Embryonic facial prominence (tissue), 1 donor: ENCODE measurements at regions not wholly inside any gene's neighbourhood (a gene's known extent, or its start where the extent isn't known, plus 50 kb on each side); places are given as distances from the start of the nearest gene placed in this dataset.

ENCODE experiments used
- DNase-seq: peaks from one replicate; pipeline ENCODE4 v3.0.0-alpha.2; 2016; ENCODE audit errors: extremely low spot score

- no peak for DNase-seq
These were observed 117.1 kb downstream of the TBXT start for GRCh38 chr6:166050559-166050958.

- DNase-seq = no peak
These were observed 120.7 kb downstream of the TBXT start for GRCh38 chr6:166046982-166047381.

GRCh38 chr6:166046226-166046625 is 121.4 kb downstream of the TBXT start:
- no peak for DNase-seq

- no peak for DNase-seq
These were observed 121.8 kb downstream of the TBXT start for GRCh38 chr6:166045860-166046200.

- DNase-seq = no peak
These were observed 122.3 kb downstream of the TBXT start for GRCh38 chr6:166045173-166045859.

GRCh38 chr6:166041277-166041676 is 126.4 kb downstream of the TBXT start:
- no peak for DNase-seq

- no peak for DNase-seq
These were observed 127.4 kb downstream of the TBXT start for GRCh38 chr6:166040292-166040691.

GRCh38 chr6:166036316-166037095 is 131.1 kb downstream of the TBXT start:
- no peak for DNase-seq

GRCh38 chr6:166032366-166033200 is 135.1 kb downstream of the TBXT start:
- no peak for DNase-seq

- DNase-seq = no peak
These were observed 136.4 kb downstream of the TBXT start for GRCh38 chr6:166031275-166031674.

- no peak for DNase-seq
These were observed 138.1 kb downstream of the TBXT start for GRCh38 chr6:166029506-166029905.

- no peak for DNase-seq
These were observed 139.9 kb downstream of the TBXT start for GRCh38 chr6:166027761-166028160.

GRCh38 chr6:166026586-166027126 is 141.0 kb downstream of the TBXT start:
- no peak for DNase-seq

GRCh38 chr6:166025149-166025898 is 142.3 kb downstream of the TBXT start:
- DNase-seq = no peak

GRCh38 chr6:166024252-166024651 is 143.4 kb downstream of the TBXT start:
- no peak for DNase-seq

GRCh38 chr6:166023273-166023989 is 144.2 kb downstream of the TBXT start:
- no peak for DNase-seq

GRCh38 chr6:166021429-166021828 is 146.2 kb downstream of the TBXT start:
- no peak for DNase-seq

GRCh38 chr6:166019214-166019613 is 148.4 kb downstream of the TBXT start:
- no peak for DNase-seq

GRCh38 chr6:166017032-166017635 is 150.5 kb downstream of the TBXT start:
- no peak for DNase-seq

GRCh38 chr6:166014966-166015365 is 152.7 kb downstream of the TBXT start:
- DNase-seq = no peak
